ENCODE measurements at regions not wholly inside any gene's neighbourhood (a gene's known extent, or its start where the extent isn't known, plus 50 kb on each side); places are given as distances from the start of the nearest gene placed in this dataset.

GRCh38 chr2:8629402-8629801, 52.5 kb upstream of the ID2 start:
- no peak for DNase-seq

- no peak for DNase-seq
Observed at GRCh38 chr2:8630676-8631464, 51.0 kb upstream of the ID2 start.

DNA sequence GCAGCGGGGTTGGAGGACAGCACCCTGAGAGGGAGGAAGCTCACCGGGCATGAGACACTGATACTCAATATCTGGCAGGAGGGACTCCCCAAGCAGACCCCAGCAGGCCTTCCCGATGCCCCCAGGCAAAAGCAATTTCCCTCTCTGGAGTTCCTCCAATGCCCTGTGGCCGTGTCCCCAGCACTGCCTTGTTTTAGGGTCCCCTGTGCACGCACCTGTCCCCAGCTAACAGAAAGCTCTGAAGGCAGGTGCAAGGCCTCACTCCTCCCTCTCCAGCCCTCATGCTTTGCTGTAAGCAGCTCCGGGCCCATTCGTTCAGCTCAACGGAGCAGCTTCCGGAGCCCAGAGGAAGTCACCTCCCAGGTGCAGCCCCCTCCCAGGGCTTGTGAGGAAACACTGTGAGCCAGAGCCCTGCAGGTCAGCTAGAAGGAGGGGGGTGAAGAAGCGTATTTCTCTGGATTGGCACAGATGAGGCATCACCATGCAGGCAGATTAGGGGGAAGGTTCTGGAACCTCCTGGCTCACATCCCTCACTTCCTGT, 50.3 kb upstream of the ID2 start:
- no peak for DNase-seq

Measured in activated CD4-positive, alpha-beta T cell treated with anti-CD3 and anti-CD28 coated beads, Interleukin-2, amount 50 U/mL, for 1 hour (primary cell).